Urothelium cell line (cell line): ENCODE measurements at regions not wholly inside any gene's neighbourhood (a gene's known extent, or its start where the extent isn't known, plus 50 kb on each side); places are given as distances from the start of the nearest gene placed in this dataset.
"Not testable (repeated sequence)": the region's sequence is repeated elsewhere in the genome, so short reads cannot be mapped to it uniquely, and the experiment has no call there.

Experiments used
- DNase-seq: peaks from one replicate; pipeline ENCODE4 v3.0.0; 2011; ENCODE audit warnings: low spot score, mixed read lengths
- FAIRE-seq: peaks from 2 replicates; lab custom pipeline; 2011; peaks lifted over from hg19 to GRCh38; lab: Jason Lieb, UNC

DNA sequence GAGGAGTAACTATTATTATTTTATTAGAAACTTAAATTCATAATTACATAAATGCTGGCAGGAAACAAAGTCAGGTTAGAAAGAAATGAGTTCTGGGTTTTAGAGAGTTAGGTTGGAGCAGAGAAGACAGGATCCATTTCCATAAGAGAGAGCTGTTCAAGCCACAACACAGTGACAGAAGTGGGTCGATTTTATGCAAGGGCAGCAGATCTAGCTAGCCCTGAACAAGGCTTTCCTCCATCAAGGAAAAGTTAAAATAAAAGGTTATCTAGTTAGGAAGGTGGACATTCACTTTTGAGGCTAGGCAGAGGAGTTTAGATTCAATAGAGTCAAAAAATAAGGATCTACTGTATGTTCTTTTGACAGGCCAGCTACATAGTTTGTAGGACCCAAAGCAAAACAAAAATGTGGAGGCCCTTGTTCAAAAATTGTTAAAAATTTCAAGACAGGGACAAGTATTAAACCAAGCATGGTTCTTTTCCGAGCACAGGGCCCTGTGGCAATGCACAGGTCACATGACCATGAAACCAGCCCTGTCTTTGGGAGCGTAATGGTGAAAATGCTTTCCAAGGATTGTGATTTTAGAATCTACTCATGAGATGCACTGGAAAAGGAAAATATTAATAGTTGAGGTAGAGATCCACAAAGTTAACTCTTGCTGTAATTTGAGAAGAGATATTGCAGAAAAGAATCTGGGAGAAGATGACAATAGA is 91.2 kb upstream of the CREB1 start:
- FAIRE-seq (no peak), DNase-seq (no peak)

GRCh38 chr2:207439881-207440280 is 89.9 kb upstream of the CREB1 start:
- not testable (repeated sequence) for DNase-seq, FAIRE-seq

- FAIRE-seq = no peak
- DNase-seq = no peak
Measured at GRCh38 chr2:207444756-207445155, 85.0 kb upstream of the CREB1 start.

GRCh38 chr2:207446653-207447052 is 83.1 kb upstream of the CREB1 start:
- DNase-seq (no peak), FAIRE-seq (no peak)

DNA sequence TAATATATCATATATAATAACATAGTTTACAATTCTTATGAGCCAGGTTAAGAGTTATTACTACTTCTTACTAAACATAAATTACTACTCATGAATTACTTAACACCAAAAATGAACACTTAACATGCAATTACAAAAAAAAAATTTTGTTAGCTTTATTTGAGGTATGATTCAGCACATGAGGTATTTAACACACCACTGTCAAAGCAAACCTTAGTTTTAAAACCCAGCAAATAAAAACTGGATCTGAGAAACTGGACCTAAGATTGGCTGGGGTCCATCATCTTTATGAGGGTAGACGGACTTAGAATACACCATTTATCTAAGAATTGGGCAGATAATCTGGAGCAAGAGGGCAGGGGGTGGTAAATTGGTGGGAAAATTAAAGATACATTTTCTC is 81.8 kb upstream of the CREB1 start:
- no peak for FAIRE-seq
- DNase-seq = no peak

DNA sequence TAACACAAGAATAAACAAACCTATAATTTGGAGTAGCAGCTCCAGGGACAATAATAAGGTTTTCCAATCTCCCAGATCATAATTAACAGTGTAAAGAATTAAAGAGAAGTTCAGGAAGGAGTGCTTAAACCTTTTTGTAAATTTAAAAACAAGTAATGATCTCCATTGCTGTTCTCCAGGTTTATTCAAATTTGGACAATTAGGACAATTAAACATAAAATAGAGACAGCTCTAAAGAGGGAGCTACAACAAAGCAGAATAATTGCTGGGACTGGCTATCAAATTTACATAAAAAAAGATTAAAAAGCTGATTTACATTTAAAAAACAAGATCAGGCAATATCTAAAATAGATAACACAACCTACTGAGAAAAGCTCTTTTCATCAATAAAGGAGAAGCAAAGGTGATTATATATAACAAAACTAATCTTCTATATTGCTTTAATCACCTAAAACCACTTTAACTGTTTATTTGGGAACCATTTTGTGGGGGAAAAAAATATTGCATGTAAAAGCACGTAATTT is 80.1 kb upstream of the CREB1 start:
- no peak for DNase-seq
- FAIRE-seq = no peak

DNA sequence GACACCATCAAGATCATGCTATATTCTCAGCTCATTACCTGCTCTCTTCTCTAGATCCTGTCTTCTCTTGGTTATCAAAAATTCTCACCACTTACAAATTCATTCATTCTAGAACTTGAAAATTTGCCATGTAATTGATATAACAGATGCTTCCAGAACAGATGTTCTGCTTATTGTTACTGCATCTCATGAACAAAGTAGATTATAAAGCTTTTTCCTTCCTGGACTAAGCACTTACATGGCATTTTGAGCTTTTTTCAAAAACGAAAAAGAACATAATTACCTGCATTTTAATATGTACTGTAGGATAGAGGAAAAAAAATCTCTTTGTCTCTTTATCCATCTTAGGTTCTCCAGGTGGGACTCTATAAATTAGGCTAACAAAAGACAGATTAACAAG is 79.6 kb upstream of the CREB1 start:
- FAIRE-seq (no peak), DNase-seq (no peak)

DNA sequence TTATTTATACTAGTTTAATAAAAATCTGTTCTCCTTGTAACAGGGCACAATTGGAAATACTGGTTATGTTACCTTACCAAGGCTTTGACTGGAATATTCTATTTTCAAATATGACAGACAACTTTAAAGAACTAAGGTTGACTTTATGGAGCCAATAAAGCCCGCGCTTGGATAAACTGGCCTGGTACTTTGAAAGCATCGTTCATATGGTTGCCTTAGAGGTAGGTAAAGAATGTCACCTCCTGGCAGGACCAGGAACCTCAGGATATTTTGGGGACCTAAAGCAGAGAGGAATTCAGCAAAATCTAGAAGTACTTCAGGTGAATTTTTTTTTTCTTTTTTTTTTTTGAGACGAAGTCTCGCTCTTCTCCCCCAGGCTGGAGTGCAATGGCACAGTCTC is 71.2 kb upstream of the CREB1 start:
- DNase-seq (no peak), FAIRE-seq (no peak)

DNA sequence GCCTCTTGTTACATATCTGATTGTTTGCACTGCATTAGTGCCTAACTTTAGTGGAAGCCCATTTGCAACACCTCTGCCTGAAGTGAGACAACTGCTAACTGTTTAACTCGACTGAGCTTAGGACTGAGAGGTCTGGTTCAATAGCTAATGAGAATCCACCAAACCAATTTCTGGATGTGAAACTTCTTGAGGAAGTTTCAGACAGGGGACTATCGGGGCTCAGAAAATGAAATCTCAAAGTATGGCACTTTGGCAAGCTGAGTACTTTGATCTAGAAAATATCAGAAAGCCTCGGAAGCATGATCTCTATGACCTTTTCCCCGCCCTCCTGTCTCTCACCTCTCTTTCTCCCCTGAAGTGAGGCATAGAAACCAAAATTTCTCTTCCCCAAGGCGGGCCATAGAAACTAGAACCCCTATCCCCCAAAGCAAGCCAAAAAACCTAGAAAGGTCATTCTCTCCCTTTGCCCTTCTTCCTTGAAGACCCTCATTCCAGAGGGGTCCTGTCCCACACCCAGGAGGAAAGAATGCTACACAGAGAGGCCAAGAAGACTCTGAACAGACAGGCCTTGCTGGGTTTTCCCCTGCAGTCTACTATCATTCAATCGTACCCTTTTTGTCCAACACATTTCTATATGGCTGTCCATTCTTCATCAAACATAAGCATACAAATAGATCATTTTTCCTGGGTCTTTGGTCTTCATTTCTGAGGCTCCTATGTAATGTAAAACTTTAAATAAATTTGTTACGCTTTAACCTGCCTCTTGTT is 69.6 kb upstream of the CREB1 start:
- DNase-seq = no peak
- FAIRE-seq = no peak

DNA sequence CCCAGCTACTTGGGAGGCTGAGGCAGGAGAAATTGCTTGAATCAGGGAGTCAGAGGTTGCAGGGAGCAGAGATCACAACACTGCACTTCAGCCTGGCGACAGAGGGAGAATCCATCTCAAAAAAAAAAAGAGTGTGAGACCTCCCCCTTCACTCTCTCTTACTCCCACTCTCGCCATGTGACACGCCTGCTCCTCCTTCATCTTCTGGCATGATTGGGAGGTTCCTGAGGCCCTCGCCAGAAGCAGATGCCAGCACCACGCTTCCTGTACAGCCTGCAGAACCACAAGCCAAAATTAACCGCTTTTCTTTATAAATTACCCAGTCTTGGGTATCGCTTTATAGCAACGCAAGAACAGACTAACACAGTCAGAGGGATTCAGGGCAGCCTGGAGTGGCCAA is 66.3 kb upstream of the CREB1 start:
- DNase-seq (no peak), FAIRE-seq (no peak)

DNA sequence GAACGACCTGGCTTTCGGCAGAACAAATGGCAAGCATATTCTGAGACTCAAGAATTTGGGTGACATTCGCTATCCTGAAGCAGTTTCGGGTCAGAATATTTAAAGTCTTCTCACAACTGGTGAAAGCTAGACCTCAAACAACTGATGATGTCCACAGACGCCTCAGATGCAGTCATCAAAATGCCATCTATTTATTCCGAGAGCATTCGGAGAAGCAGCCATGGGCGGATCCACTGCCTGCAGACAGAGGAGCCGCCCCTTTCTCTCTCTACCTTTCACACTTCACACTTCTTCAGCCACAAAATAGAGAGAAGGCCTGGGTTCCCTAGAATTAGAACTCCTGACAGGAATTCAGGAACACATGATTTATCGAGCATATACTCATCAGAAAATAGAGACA is 65.8 kb upstream of the CREB1 start:
- DNase-seq (no peak), FAIRE-seq (no peak)

- no peak for FAIRE-seq
Measured at GRCh38 chr2:207465894-207466293, 63.9 kb upstream of the CREB1 start.

DNA sequence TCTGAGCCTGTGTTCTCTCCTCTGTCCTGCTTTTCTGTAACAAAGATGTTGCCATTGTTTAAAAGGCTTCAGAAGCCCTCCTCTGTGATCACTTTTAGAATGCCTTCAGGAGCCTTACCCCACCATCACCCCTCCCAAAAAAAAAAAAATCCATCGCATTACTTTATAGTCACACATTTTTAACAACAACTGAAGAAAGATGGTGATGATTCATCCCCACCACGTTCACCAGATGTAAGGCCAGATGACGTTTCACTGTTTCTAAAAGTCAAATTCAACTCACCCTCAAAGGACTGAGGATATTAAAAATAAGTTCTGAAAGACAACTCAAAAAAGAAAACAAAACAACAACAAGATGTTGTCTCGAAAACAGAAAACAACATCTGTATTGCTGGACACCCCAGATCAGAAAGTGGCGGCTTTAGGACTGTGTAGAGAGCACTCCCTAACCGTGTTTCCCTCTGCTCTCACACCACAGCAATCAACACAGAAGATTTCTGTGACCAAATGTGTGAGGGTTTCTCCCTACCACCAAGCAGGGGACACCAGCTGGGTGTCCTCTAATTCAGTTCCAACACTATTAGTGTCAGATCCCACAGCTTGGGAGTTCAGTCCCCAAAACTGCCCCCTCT is 61.9 kb upstream of the CREB1 start:
- FAIRE-seq (no peak), DNase-seq (no peak)

More at GRCh38 chr2:207465894-207466293, 63.9 kb upstream of the CREB1 start:
- no peak for DNase-seq

DNA sequence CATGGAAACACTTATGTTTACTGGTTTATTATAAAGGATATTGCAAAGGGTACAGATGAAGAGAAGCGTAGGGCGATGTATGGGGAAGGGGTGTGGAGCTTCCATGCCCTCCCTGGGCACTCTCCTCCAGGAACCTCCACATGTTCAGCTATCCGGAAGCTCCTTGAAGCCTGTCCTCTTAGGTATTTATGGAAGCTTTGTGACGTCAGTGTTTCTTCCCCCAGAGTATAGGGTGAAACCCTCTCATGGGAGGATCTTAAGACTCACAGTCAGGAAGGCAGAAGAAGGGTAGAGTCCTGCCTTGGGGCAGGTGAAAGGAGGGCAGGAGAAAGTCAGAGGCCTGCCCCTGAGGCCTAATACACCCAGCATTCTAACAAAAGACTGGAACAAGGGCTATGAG is 61.3 kb upstream of the CREB1 start:
- FAIRE-seq (no peak), DNase-seq (no peak)

GRCh38 chr2:207469451-207469850 is 60.3 kb upstream of the CREB1 start:
- FAIRE-seq (no peak), DNase-seq (no peak)

DNA sequence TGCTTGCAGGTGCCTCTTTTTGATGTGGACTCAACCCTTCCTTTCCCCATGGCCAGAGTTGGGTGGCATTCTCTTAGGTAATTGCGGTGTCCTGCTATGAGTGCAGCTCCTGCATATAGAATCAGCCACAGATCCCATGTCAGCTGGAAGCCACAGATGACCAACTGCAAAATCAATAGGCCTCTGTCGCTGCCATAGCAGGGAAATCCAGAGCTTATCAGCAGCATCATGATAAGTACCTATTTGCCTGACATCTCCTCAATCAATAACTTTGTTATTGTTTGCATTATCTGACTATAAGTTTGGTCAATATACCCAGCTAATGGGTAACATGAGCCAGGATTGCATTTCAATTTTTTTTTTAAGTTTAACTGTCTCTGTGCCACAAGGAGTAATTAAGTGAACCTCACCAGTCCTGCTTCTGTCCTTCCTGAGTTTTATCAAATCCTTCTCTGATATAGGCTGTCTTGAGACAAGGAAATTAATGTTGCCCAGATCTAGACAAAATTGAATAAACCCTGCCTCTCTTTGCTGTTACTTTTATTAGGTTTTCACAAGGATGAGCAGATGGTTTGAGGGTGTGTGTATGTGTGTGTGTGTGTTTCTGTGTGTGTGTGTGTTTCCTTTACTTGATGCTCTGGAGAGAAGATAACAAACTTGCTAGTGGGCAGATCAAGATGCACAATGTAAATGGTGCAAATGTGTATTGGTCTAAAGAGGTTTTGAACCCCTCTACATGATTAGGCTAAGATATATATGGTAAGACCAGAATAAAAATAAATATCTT is 59.6 kb upstream of the CREB1 start:
- FAIRE-seq (no peak), DNase-seq (no peak)

GRCh38 chr2:207471261-207471660 is 58.5 kb upstream of the CREB1 start:
- FAIRE-seq (no peak), DNase-seq (no peak)

- no peak for DNase-seq
- no peak for FAIRE-seq
Measured at GRCh38 chr2:207472343-207473048, 57.3 kb upstream of the CREB1 start.

DNA sequence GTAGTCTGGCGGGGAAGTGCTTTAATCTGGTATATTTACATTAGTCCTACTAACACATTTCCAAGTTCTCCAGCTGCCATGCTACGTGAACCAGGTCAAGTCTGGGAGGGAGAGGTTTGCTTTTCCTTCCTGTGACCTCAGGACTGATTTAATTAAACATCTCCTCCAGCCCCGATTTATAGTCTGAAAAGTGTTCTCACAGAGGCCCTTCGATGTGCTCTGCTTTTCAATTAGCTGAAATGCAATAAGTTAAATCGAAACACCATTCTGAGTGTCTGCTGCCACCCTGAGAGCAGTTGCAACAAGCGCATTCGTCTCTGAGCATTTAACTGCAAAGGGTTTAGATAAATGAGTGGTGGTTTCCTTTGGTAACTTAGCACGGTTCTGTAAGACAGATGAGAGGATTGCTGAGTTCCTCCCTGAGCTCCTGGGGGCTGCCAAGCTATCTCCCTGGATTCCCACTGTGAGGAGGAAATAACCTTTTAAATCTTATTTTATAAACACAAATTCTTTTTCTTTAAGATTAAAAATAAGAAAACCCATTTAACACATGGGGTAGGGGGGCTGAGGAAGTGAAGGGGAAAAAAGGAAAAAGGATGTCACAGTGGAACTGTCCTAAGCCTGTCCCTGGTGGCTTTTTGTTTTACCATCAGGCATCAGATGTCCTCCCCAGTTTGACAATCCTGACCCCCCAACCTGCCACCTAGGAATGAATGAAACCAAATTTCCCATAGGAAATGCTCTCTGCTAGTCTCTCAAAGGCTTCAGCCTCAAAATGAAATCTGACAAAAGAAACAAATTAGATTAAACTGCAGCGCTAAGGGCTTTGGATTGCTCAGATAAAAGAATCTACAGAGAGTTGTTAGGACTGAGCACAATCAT is 56.5 kb upstream of the CREB1 start:
- DNase-seq (no peak), FAIRE-seq (no peak)

DNA sequence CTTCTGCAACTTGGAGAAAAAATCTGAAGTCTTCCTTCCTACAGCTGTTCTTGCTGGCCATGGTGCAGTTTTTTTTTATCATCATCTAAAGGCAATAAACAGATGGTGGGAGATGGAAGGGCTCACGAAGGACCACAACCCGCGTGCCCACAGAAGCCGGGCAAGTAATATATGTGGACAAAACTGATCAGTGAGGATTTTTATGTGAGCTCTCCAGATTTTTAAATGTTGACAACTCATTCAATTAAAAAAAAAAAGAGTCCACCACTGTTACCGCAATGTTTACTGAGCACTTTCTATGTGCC is 55.9 kb upstream of the CREB1 start:
- no peak for FAIRE-seq
- DNase-seq = no peak
